ENCODE measurements at regions not wholly inside any gene's neighbourhood (a gene's known extent, or its start where the extent isn't known, plus 50 kb on each side); places are given as distances from the start of the nearest gene placed in this dataset.

- Histone ChIP-seq H3K4me1 (ENCODE audit: control insufficient read depth, insufficient read depth, low read length) (no peaks in the 10 kb centered on the region), H3K9ac (ENCODE audit: low read length) (no peak overlapping the region), H3K4me3 (ENCODE audit: low read length) (no peak overlapping the region), H3K27me3 (ENCODE audit: control insufficient read depth, insufficient read depth, low read length) (no peaks in the 10 kb centered on the region), H3K36me3 (ENCODE audit: control insufficient read depth, insufficient read depth, low read length) (no peaks in the 10 kb centered on the region), H3K27ac (ENCODE audit: low read depth, low read length) (no peak overlapping the region)
Measured at GRCh38 chr4:36502350-36502749, 220.9 kb downstream of the DTHD1 start.

- Histone ChIP-seq H3K9ac (ENCODE audit: low read length) (no peak overlapping the region), H3K36me3 (ENCODE audit: control insufficient read depth, insufficient read depth, low read length) (no peaks in the 10 kb centered on the region), H3K27me3 (ENCODE audit: control insufficient read depth, insufficient read depth, low read length) (no peaks in the 10 kb centered on the region), H3K27ac (ENCODE audit: low read depth, low read length) (no peak overlapping the region), H3K4me1 (ENCODE audit: control insufficient read depth, insufficient read depth, low read length) (no peaks in the 10 kb centered on the region), H3K4me3 (ENCODE audit: low read length) (no peak overlapping the region)
Measured at GRCh38 chr4:36508394-36508793, 227.0 kb downstream of the DTHD1 start.

- Histone ChIP-seq H3K9ac (ENCODE audit: low read length) (no peak overlapping the region), H3K27ac (ENCODE audit: low read depth, low read length) (no peak overlapping the region), H3K36me3 (ENCODE audit: control insufficient read depth, insufficient read depth, low read length) (no peaks in the 10 kb centered on the region), H3K4me1 (ENCODE audit: control insufficient read depth, insufficient read depth, low read length) (no peaks in the 10 kb centered on the region), H3K27me3 (ENCODE audit: control insufficient read depth, insufficient read depth, low read length) (no peaks in the 10 kb centered on the region), H3K4me3 (ENCODE audit: low read length) (no peak overlapping the region)
Measured at GRCh38 chr4:36509845-36510244, 228.4 kb downstream of the DTHD1 start.

DNA sequence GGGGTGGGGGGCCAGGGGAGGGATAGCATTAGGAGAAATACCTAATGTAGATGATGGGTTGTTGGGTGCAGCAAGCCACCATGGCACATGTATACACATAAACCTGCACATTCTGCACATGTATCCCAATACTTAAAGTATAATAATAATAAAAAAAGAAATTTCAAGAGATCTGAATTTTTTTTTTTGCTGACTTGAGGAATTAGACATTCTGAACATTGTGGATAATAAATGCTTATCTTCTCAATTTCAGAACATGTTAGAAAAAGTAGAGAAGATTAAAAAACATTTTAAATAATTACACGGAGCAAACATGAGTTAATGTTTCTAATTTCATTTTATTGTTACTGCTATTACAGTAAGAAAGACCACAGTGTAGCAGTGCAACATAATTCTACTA lies 230.4 kb downstream of the DTHD1 start:
- no peaks in the 10 kb centered on the region for H3K36me3 ChIP-seq (ENCODE audit: control insufficient read depth, insufficient read depth, low read length)
- no peaks in the 10 kb centered on the region for H3K4me1 ChIP-seq (ENCODE audit: control insufficient read depth, insufficient read depth, low read length)
- no peak overlapping the region for H3K9ac ChIP-seq (ENCODE audit: low read length)
- no peaks in the 10 kb centered on the region for H3K27me3 ChIP-seq (ENCODE audit: control insufficient read depth, insufficient read depth, low read length)
- no peak overlapping the region for H3K27ac ChIP-seq (ENCODE audit: low read depth, low read length)
- H3K4me3 ChIP-seq (ENCODE audit: low read length): no peak overlapping the region

DNA sequence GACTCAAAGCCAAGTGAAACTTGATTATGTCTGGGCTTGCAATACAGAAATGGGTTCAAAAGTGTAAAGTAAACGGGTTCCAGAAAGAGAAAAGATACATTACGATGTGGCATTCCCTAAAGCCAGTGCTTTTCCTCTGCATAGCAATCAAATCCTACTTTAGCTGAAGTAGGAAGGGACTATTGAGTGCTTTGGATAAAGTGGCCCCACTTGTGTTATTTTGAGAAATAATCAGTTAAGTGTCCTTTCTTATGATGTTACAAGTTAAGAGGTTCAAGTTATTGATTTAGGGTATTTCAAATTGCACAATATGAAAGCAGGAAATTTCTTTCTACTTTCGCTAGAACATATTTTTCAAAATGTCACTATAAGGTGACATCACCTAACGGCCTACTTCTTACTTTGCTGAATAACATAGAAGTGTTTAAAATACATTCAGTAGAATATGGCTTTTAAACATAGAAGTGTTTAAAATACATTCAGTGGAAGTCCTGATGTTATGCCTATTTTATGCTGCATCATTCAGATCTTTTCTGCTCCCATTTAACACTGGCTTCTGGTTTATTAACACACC lies 235.2 kb downstream of the DTHD1 start:
- Histone ChIP-seq H3K4me1 (ENCODE audit: control insufficient read depth, insufficient read depth, low read length) (no peaks in the 10 kb centered on the region), H3K9ac (ENCODE audit: low read length) (no peak overlapping the region), H3K27ac (ENCODE audit: low read depth, low read length) (no peak overlapping the region), H3K4me3 (ENCODE audit: low read length) (no peak overlapping the region), H3K27me3 (ENCODE audit: control insufficient read depth, insufficient read depth, low read length) (no peaks in the 10 kb centered on the region), H3K36me3 (ENCODE audit: control insufficient read depth, insufficient read depth, low read length) (no peaks in the 10 kb centered on the region)

- no peak overlapping the region for H3K9ac ChIP-seq (ENCODE audit: low read length)
- no peak overlapping the region for H3K4me3 ChIP-seq (ENCODE audit: low read length)
- H3K27ac ChIP-seq (ENCODE audit: low read depth, low read length): no peak overlapping the region
- no peaks in the 10 kb centered on the region for H3K27me3 ChIP-seq (ENCODE audit: control insufficient read depth, insufficient read depth, low read length)
- no peaks in the 10 kb centered on the region for H3K36me3 ChIP-seq (ENCODE audit: control insufficient read depth, insufficient read depth, low read length)
- H3K4me1 ChIP-seq (ENCODE audit: control insufficient read depth, insufficient read depth, low read length): no peaks in the 10 kb centered on the region
Measured at GRCh38 chr4:36523182-36523581, 241.8 kb downstream of the DTHD1 start.

- Histone ChIP-seq H3K27me3 (ENCODE audit: control insufficient read depth, insufficient read depth, low read length) (no peaks in the 10 kb centered on the region), H3K36me3 (ENCODE audit: control insufficient read depth, insufficient read depth, low read length) (no peaks in the 10 kb centered on the region), H3K4me1 (ENCODE audit: control insufficient read depth, insufficient read depth, low read length) (no peaks in the 10 kb centered on the region), H3K4me3 (ENCODE audit: low read length) (no peak overlapping the region), H3K9ac (ENCODE audit: low read length) (no peak overlapping the region), H3K27ac (ENCODE audit: low read depth, low read length) (no peak overlapping the region)
Measured at GRCh38 chr4:36532670-36533379, 251.4 kb downstream of the DTHD1 start.

DNA sequence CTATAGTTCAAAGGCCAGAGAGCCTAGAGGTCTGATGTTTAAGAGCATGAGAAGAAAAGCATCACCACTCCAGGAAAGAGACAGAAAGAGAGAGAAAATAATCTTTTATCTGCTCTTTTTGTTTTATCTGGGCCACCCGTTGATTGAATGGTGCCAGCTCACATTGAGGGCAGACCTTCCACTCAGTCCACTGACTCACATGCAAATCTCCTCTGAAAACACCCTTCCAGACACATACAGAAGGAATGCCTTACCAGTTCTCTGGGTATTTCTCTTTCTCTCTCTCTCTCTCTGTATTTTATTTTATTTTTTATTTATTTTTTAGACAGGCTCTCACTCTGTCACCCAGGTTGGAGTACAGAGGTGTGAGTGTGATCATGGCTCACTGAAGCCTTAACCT lies 252.5 kb downstream of the DTHD1 start:
- Histone ChIP-seq H3K27me3 (ENCODE audit: control insufficient read depth, insufficient read depth, low read length) (no peaks in the 10 kb centered on the region), H3K9ac (ENCODE audit: low read length) (no peak overlapping the region), H3K36me3 (ENCODE audit: control insufficient read depth, insufficient read depth, low read length) (no peaks in the 10 kb centered on the region), H3K4me1 (ENCODE audit: control insufficient read depth, insufficient read depth, low read length) (no peaks in the 10 kb centered on the region), H3K4me3 (ENCODE audit: low read length) (no peak overlapping the region), H3K27ac (ENCODE audit: low read depth, low read length) (no peak overlapping the region)

DNA sequence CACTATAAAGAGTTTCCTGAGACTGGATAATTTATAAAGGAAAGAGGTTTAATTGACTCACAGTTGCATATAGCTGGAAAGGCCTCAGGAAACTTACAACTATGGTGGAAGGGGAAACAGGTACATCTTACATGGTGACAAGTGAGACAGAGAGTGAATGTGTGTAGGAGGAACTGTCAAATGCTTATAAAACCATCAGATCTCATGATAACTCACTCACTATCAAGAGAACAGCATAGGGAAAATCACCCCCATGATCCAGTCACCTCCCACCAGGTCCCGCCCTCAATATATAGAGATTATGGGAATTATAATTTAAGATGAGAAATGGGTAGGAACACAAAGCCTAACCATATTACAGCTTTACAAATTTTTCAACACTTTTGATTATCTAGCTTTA lies 266.0 kb downstream of the DTHD1 start:
- no peak overlapping the region for H3K4me3 ChIP-seq (ENCODE audit: low read length)
- no peaks in the 10 kb centered on the region for H3K36me3 ChIP-seq (ENCODE audit: control insufficient read depth, insufficient read depth, low read length)

DNA sequence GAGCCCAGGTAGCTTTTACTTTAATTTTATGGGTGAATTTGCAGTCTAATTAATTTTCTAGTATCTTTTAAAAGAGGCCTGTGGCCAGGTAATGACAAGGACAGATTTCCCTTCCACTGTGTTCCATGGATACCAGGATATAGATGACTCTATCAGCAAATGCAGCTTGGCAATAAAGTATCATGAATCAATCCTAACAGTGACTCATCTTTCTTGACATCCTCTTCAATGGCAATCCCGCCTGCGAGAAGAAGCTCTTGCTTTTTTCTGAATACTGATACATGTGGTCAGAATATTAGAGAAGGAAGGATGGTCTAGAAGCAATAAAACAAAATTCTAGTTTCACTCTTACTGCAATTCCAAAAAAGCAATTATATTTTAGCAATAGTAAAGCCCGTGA lies 267.8 kb downstream of the DTHD1 start:
- Histone ChIP-seq H3K4me3 (ENCODE audit: low read length) (no peak overlapping the region), H3K4me1 (ENCODE audit: control insufficient read depth, insufficient read depth, low read length) (no peaks in the 10 kb centered on the region), H3K9ac (ENCODE audit: low read length) (no peak overlapping the region), H3K36me3 (ENCODE audit: control insufficient read depth, insufficient read depth, low read length) (no peaks in the 10 kb centered on the region), H3K27ac (ENCODE audit: low read depth, low read length) (no peak overlapping the region), H3K27me3 (ENCODE audit: control insufficient read depth, insufficient read depth, low read length) (no peaks in the 10 kb centered on the region)

More for the DNA sequence above, 266.0 kb downstream of the DTHD1 start:
- Histone ChIP-seq H3K27me3 (ENCODE audit: control insufficient read depth, insufficient read depth, low read length) (no peaks in the 10 kb centered on the region), H3K4me1 (ENCODE audit: control insufficient read depth, insufficient read depth, low read length) (no peaks in the 10 kb centered on the region), H3K9ac (ENCODE audit: low read length) (no peak overlapping the region), H3K27ac (ENCODE audit: low read depth, low read length) (no peak overlapping the region)

GRCh38 chr4:36549992-36550391 lies 268.6 kb downstream of the DTHD1 start:
- Histone ChIP-seq H3K4me1 (ENCODE audit: control insufficient read depth, insufficient read depth, low read length) (no peaks in the 10 kb centered on the region), H3K27me3 (ENCODE audit: control insufficient read depth, insufficient read depth, low read length) (no peaks in the 10 kb centered on the region), H3K27ac (ENCODE audit: low read depth, low read length) (no peak overlapping the region), H3K9ac (ENCODE audit: low read length) (no peak overlapping the region), H3K4me3 (ENCODE audit: low read length) (no peak overlapping the region), H3K36me3 (ENCODE audit: control insufficient read depth, insufficient read depth, low read length) (no peaks in the 10 kb centered on the region)

DNA sequence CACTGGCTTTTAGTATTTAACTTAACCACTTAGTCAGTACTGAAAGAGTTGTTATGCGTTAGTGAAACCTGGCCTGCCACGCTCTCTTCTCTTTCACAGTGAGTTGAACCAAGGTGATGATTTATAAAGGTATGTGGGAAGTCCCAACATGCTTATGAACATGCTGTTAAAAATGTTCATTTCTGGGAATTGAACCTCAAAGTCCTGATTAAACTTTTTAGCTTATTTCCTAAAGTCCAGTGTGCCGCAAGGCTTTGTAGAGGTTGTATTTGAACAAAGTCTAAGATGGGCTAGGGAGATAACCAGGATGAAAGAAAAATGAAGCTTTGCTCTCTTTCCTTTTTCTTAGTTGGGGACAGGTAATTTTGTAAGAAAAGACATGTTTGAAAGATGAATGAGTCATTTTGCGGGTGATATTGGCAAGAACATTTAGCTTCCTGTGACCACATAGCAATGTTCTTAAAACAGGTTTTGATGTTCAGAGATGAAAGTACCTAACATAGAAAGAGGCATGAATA lies 270.3 kb downstream of the DTHD1 start:
- Histone ChIP-seq H3K27ac (ENCODE audit: low read depth, low read length) (no peak overlapping the region), H3K27me3 (ENCODE audit: control insufficient read depth, insufficient read depth, low read length) (no peaks in the 10 kb centered on the region), H3K36me3 (ENCODE audit: control insufficient read depth, insufficient read depth, low read length) (no peaks in the 10 kb centered on the region), H3K4me3 (ENCODE audit: low read length) (no peak overlapping the region), H3K4me1 (ENCODE audit: control insufficient read depth, insufficient read depth, low read length) (no peaks in the 10 kb centered on the region), H3K9ac (ENCODE audit: low read length) (no peak overlapping the region)

DNA sequence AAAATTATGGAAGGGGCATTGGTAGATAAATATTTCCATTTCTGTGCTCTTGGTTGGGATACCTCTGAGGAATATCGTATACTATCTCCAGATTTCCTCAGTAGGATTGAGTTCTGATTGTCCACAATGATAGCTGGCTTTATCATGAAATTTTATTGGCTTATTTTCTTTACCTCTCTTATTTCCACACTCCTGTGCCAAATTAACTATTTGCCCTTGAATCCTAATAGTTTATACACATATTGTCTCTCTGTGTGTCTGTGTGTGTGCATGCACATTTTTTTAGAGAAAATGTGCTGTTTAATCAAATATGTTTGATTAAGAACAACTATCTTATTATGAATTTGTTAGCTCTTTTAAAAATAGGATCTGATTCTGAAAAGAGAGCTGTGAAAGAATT lies 271.6 kb downstream of the DTHD1 start:
- Histone ChIP-seq H3K4me3 (ENCODE audit: low read length) (no peak overlapping the region), H3K36me3 (ENCODE audit: control insufficient read depth, insufficient read depth, low read length) (no peaks in the 10 kb centered on the region)

More for the DNA sequence above, 271.6 kb downstream of the DTHD1 start:
- Histone ChIP-seq H3K27me3 (ENCODE audit: control insufficient read depth, insufficient read depth, low read length) (no peaks in the 10 kb centered on the region), H3K27ac (ENCODE audit: low read depth, low read length) (no peak overlapping the region), H3K4me1 (ENCODE audit: control insufficient read depth, insufficient read depth, low read length) (no peaks in the 10 kb centered on the region), H3K9ac (ENCODE audit: low read length) (no peak overlapping the region)

All from rectal smooth muscle tissue (tissue), 1 donor.